Neural crest cell (in vitro differentiated cells): ENCODE measurements at regions not wholly inside any gene's neighbourhood (a gene's known extent, or its start where the extent isn't known, plus 50 kb on each side); places are given as distances from the start of the nearest gene placed in this dataset.
"Not testable (repeated sequence)": the region's sequence is repeated elsewhere in the genome, so short reads cannot be mapped to it uniquely, and the experiment has no call there.

Source experiments
- DNase-seq: peaks from one replicate; pipeline ENCODE4 v3.0.0; 2021; ENCODE audit warnings: low read depth, mixed read lengths, low spot score
- H3K27ac Mint-ChIP-seq: one replicate; pipeline ENCODE4 v1.8.0; 2021; ENCODE audit warnings: mild to moderate bottlenecking, mixed read lengths; ENCODE audit not compliant: unreplicated experiment
- H3K27me3 Mint-ChIP-seq: 2 replicates; pipeline ENCODE4 v1.8.0; 2021; ENCODE audit warnings: low read depth, mild to moderate bottlenecking, mixed read lengths
- H3K36me3 Mint-ChIP-seq: 2 replicates; pipeline ENCODE4 v1.8.0; 2021; ENCODE audit warnings: low read depth, mild to moderate bottlenecking, mixed read lengths
- H3K4me1 Mint-ChIP-seq: 2 replicates; pipeline ENCODE4 v1.8.0; 2021; ENCODE audit warnings: mixed read lengths
- H3K4me3 Mint-ChIP-seq: one replicate; pipeline ENCODE4 v1.8.0; 2021; ENCODE audit warnings: mild to moderate bottlenecking, mixed read lengths
- H3K9me3 Mint-ChIP-seq: 2 replicates; pipeline ENCODE4 v1.8.0; 2021; ENCODE audit warnings: mixed read lengths
- CTCF ChIP-seq: fragments of 200-600 bp; sonication (generic); conservative IDR thresholded peaks from 2 replicates; pipeline ENCODE4 v1.5.0; 2021; ENCODE audit warnings: antibody characterized with exemption, mild to moderate bottlenecking

GRCh38 chr16:11413907-11414595 lies 68.8 kb downstream of the RMI2 start:
- DNase-seq: no peak
- Mint-ChIP-seq H3K27me3 (no peaks in the 10 kb centered on the region), H3K27ac (no peak overlapping the region), H3K36me3 (no peaks in the 10 kb centered on the region), H3K4me1 (peaks cover 20% of the 10 kb centered on the region), H3K9me3 (no peaks in the 10 kb centered on the region), H3K4me3 (no peak overlapping the region)
- TF ChIP-seq CTCF: no peak

DNA sequence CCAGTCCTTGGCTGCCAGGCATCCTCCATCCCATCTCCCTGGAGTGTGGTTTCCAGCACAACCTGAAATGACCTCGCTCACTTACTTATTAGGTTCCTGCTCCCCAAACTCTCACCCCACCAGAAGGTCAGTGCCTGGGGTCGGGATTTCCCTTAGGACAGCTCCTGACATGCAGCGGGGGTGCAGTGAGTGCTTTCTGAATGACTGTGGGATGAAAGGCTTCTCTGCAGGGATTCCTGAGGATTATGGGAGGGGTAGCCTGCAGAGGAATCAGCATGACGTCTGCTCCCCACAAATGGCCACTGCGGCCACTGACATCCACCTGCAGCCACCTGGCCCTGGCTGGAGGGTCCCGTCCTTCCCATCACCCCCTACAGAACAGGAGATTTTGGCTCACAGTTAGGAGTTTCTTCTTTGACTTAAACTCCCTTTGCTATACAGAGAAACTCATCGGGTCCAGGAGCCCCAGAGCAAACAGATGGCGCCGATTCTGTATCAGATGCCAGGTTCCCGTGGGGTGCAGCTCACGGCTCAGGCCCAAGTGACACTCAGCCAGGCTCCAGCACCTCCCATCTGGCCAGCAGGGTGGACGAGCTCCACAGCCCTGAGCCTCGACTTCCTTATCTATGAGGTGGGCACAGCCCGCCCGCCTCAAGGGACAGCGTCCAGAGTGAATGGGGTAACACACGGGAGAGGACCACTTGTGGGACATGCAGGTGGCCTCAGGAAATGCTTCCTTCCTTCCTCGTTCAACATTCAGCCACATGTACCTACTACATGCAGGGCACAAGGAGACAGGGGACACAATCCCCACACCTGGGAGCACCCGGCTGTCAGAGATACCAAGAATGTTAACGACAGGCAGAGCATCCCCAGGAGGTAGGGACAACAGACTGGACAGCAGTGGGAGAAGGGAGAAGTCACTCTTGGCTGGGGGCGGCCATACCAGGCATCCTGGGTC lies 69.8 kb downstream of the RMI2 start:
- Mint-ChIP-seq H3K9me3 (no peaks in the 10 kb centered on the region), H3K36me3 (no peaks in the 10 kb centered on the region), H3K27me3 (no peaks in the 10 kb centered on the region), H3K4me1 (peaks cover 20% of the 10 kb centered on the region), H3K4me3 (no peak overlapping the region), H3K27ac (no peak overlapping the region)
- no peak for TF ChIP-seq CTCF
- DNase-seq: no peak

GRCh38 chr16:11416228-11417001 lies 71.2 kb downstream of the RMI2 start:
- H3K27me3 Mint-ChIP-seq: no peaks in the 10 kb centered on the region
- H3K4me3 Mint-ChIP-seq: no peak overlapping the region
- no peaks in the 10 kb centered on the region for H3K9me3 Mint-ChIP-seq
- TF ChIP-seq CTCF: no peak
- no peaks in the 10 kb centered on the region for H3K36me3 Mint-ChIP-seq
- no peak for DNase-seq
- H3K27ac Mint-ChIP-seq: no peak overlapping the region
- H3K4me1 Mint-ChIP-seq: peaks cover 20% of the 10 kb centered on the region

GRCh38 chr16:11417487-11417886 lies 72.2 kb downstream of the RMI2 start:
- H3K36me3 Mint-ChIP-seq: no peaks in the 10 kb centered on the region
- H3K9me3 Mint-ChIP-seq: no peaks in the 10 kb centered on the region
- no peak overlapping the region for H3K4me3 Mint-ChIP-seq
- peaks cover 20% of the 10 kb centered on the region for H3K4me1 Mint-ChIP-seq
- no peaks in the 10 kb centered on the region for H3K27me3 Mint-ChIP-seq
- no peak for TF ChIP-seq CTCF
- DNase-seq: no peak
- H3K27ac Mint-ChIP-seq: no peak overlapping the region

DNA sequence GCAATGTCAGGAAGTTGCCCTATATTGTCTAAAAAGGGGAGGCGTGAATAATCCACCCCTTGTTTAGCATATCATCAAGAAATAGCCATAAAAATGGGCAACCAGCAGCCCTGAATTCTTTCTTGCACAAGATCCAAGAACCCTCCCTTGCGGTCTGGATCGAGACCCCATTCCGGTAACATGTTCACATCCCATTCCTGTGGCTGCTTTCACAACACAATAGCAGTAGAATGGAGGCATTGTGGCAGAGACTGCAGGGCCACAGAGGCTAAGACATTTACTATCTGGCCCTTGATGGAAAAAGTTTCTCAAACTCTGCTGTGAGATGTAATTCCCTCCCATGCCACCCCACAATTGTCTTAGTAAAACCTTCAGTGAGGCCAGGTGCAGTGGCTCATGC lies 73.2 kb downstream of the RMI2 start:
- Mint-ChIP-seq H3K9me3 (no peaks in the 10 kb centered on the region), H3K4me1 (peaks cover 20% of the 10 kb centered on the region), H3K36me3 (no peaks in the 10 kb centered on the region), H3K27me3 (no peaks in the 10 kb centered on the region), H3K4me3 (no peak overlapping the region), H3K27ac (no peak overlapping the region)
- TF ChIP-seq CTCF: no peak
- no peak for DNase-seq

GRCh38 chr16:11420067-11420466 lies 74.8 kb downstream of the RMI2 start:
- H3K27me3 Mint-ChIP-seq, H3K9me3 Mint-ChIP-seq, H3K27ac Mint-ChIP-seq, H3K4me3 Mint-ChIP-seq, DNase-seq, H3K36me3 Mint-ChIP-seq: not testable (repeated sequence)
- H3K4me1 Mint-ChIP-seq: peaks cover 11% of the 10 kb centered on the region
